MM.1S (cell line): ENCODE measurements at regions not wholly inside any gene's neighbourhood (a gene's known extent, or its start where the extent isn't known, plus 50 kb on each side); places are given as distances from the start of the nearest gene placed in this dataset.

Experiments used
- DNase-seq: peaks from one replicate; pipeline ENCODE4 v3.0.0-alpha.2; 2015
- H2AFZ ChIP-seq: fragments of 300-600 bp; sonication (generic); 2 replicates; pipeline ENCODE4 v1.6.0; 2016; ENCODE audit warnings: antibody characterized with exemption, low read length
- H3F3A ChIP-seq: fragments of 300-600 bp; sonication (generic); 2 replicates; pipeline ENCODE4 v1.6.1; 2016; ENCODE audit warnings: mild to moderate bottlenecking, antibody characterized with exemption, low read length, moderate library complexity, mixed read lengths; ENCODE audit not compliant: insufficient read depth
- H3K27ac ChIP-seq: fragments of 300-600 bp; sonication (generic); 2 replicates; pipeline ENCODE4 v1.5.1; 2016; ENCODE audit warnings: mild to moderate bottlenecking, low read length
- H3K27me3 ChIP-seq: fragments of 300-600 bp; sonication (generic); replicated peaks from 2 replicates; pipeline ENCODE4 v1.6.0; 2016; ENCODE audit warnings: low read length; ENCODE audit not compliant: insufficient read depth
- H3K36me3 ChIP-seq: fragments of 300-600 bp; sonication (generic); replicated peaks from 2 replicates; pipeline ENCODE4 v1.6.1; 2016; ENCODE audit warnings: mild to moderate bottlenecking, low read length, mixed read lengths; ENCODE audit not compliant: insufficient read depth
- H3K4me1 ChIP-seq: fragments of 300-600 bp; sonication (generic); 2 replicates; pipeline ENCODE4 v1.6.1; 2016; ENCODE audit warnings: low read length, mixed read lengths
- H3K4me2 ChIP-seq: fragments of 300-600 bp; sonication (generic); 2 replicates; pipeline ENCODE4 v1.6.0; 2016; ENCODE audit warnings: low read depth, low read length
- H3K4me3 ChIP-seq: fragments of 300-600 bp; sonication (generic); 2 replicates; pipeline ENCODE4 v1.5.1; 2016; ENCODE audit warnings: low read length, mixed read lengths
- H3K79me2 ChIP-seq: fragments of 300-600 bp; sonication (generic); 2 replicates; pipeline ENCODE4 v1.6.1; 2016; ENCODE audit warnings: mixed run types, low read length, mixed read lengths
- H3K9ac ChIP-seq: fragments of 300-600 bp; sonication (generic); 2 replicates; pipeline ENCODE4 v1.6.1; 2016; ENCODE audit warnings: low read length, mixed read lengths
- H3K9me2 ChIP-seq: fragments of 300-600 bp; sonication (generic); replicated peaks from 2 replicates; pipeline ENCODE4 v1.6.1; 2016; ENCODE audit warnings: mild to moderate bottlenecking, low read length, mixed read lengths; ENCODE audit not compliant: insufficient read depth
- H3K9me3 ChIP-seq: fragments of 300-600 bp; sonication (generic); replicated peaks from 2 replicates; pipeline ENCODE4 v1.6.1; 2016; ENCODE audit warnings: mild to moderate bottlenecking, low read length, mixed read lengths; ENCODE audit not compliant: insufficient read depth
- H4K20me1 ChIP-seq: fragments of 300-600 bp; sonication (generic); 2 replicates; pipeline ENCODE4 v1.6.1; 2016; ENCODE audit warnings: mild to moderate bottlenecking, low read length, moderate library complexity, mixed read lengths; ENCODE audit not compliant: insufficient read depth
- CTCF ChIP-seq: fragments of 300-600 bp; sonication (generic); IDR thresholded peaks from 2 replicates; pipeline ENCODE4 v1.5.1; 2016; ENCODE audit warnings: antibody characterized with exemption, low read length, mixed read lengths
- EZH2 ChIP-seq: fragments of 300-600 bp; sonication (generic); optimal IDR thresholded peaks from 2 replicates; pipeline ENCODE3; 2017; ENCODE audit warnings: low read depth, mild to moderate bottlenecking, antibody characterized with exemption, low read length, mixed read lengths
- EZH2phosphoT487 ChIP-seq: fragments of 300-600 bp; sonication (generic); IDR thresholded peaks from 2 replicates; pipeline ENCODE4 v1.6.1; 2018; ENCODE audit warnings: antibody characterized with exemption, low read length

GRCh38 chr18:31232013-31232412 lies 69.4 kb upstream of the DSC1 start:
- Histone ChIP-seq H3K9me2 (no peaks in the 10 kb centered on the region; the same call in 1 of the 2 replicates), H3F3A (no peaks in the 10 kb centered on the region), H3K27me3 (no peaks in the 10 kb centered on the region), H4K20me1 (no peaks in the 10 kb centered on the region), H3K9ac (no peak overlapping the region), H3K36me3 (no peaks in the 10 kb centered on the region), H3K27ac (no peak overlapping the region), H3K79me2 (no peaks in the 10 kb centered on the region), H3K4me3 (no peak overlapping the region), H3K9me3 (no peaks in the 10 kb centered on the region; the same call in 1 of the 2 replicates), H3K4me1 (no peaks in the 10 kb centered on the region), H2AFZ (no peak overlapping the region), H3K4me2 (no peak overlapping the region)
- DNase-seq, result no peak
- no peak for TF ChIP-seq EZH2
- no peak for TF ChIP-seq CTCF
- no peak for TF ChIP-seq EZH2phosphoT487

- Histone ChIP-seq H3K27me3 (no peaks in the 10 kb centered on the region), H3K79me2 (no peaks in the 10 kb centered on the region), H3K9ac (no peak overlapping the region), H3K36me3 (no peaks in the 10 kb centered on the region), H3K9me2 (no peaks in the 10 kb centered on the region; the same call in 1 of the 2 replicates), H3F3A (no peaks in the 10 kb centered on the region), H3K4me3 (no peak overlapping the region), H3K27ac (no peak overlapping the region), H3K9me3 (no peaks in the 10 kb centered on the region; the same call in 1 of the 2 replicates), H3K4me1 (no peaks in the 10 kb centered on the region), H2AFZ (no peak overlapping the region), H4K20me1 (no peaks in the 10 kb centered on the region), H3K4me2 (no peak overlapping the region)
- no peak for DNase-seq
- no peak for TF ChIP-seq CTCF
- no peak for TF ChIP-seq EZH2phosphoT487
- no peak for TF ChIP-seq EZH2
Observed at GRCh38 chr18:31232775-31233424, 70.2 kb upstream of the DSC1 start.

GRCh38 chr18:31233621-31234275 lies 71.1 kb upstream of the DSC1 start:
- Histone ChIP-seq H3K4me3 (no peak overlapping the region), H3K4me1 (no peaks in the 10 kb centered on the region)

More at GRCh38 chr18:31233621-31234275, 71.1 kb upstream of the DSC1 start:
- Histone ChIP-seq H3K27ac (no peak overlapping the region), H2AFZ (no peak overlapping the region), H3K9me3 (no peaks in the 10 kb centered on the region; the same call in 1 of the 2 replicates), H3K36me3 (no peaks in the 10 kb centered on the region), H3K79me2 (no peaks in the 10 kb centered on the region), H3K9ac (no peak overlapping the region), H3K4me2 (no peak overlapping the region), H4K20me1 (no peaks in the 10 kb centered on the region), H3K9me2 (no peaks in the 10 kb centered on the region; the same call in 1 of the 2 replicates), H3F3A (no peaks in the 10 kb centered on the region), H3K27me3 (no peaks in the 10 kb centered on the region)
- no peak for DNase-seq
- TF ChIP-seq CTCF, result no peak
- no peak for TF ChIP-seq EZH2phosphoT487
- TF ChIP-seq EZH2, result no peak
